Endodermal cell (in vitro differentiated cells): ENCODE measurements at regions not wholly inside any gene's neighbourhood (a gene's known extent, or its start where the extent isn't known, plus 50 kb on each side); places are given as distances from the start of the nearest gene placed in this dataset.

Experiments used
- DNase-seq: peaks from one replicate; pipeline ENCODE4 v3.0.0-alpha.2; 2017
- H3K27ac ChIP-seq: 2 replicates; pipeline ENCODE4 v1.5.1; 2013; ENCODE audit warnings: mild to moderate bottlenecking, low read depth, low read length, moderate library complexity
- H3K27me3 ChIP-seq: 2 replicates; pipeline ENCODE4 v1.6.1; 2013; ENCODE audit warnings: mild to moderate bottlenecking, low read length, moderate library complexity; ENCODE audit not compliant: insufficient read depth, control insufficient read depth, poor library complexity, severe bottlenecking
- H3K36me3 ChIP-seq: 2 replicates; pipeline ENCODE4 v1.7.0; 2013; ENCODE audit warnings: mild to moderate bottlenecking, low read length, moderate library complexity; ENCODE audit not compliant: control insufficient read depth, insufficient read depth
- H3K4me1 ChIP-seq: one replicate; pipeline ENCODE4 v1.7.0; 2013; ENCODE audit warnings: low read length; ENCODE audit not compliant: control insufficient read depth, insufficient read depth
- H3K4me3 ChIP-seq: 2 replicates; pipeline ENCODE4 v1.5.1; 2013; ENCODE audit warnings: mild to moderate bottlenecking, low read length, moderate library complexity
- H3K9ac ChIP-seq: 2 replicates; pipeline ENCODE4 v1.6.1; 2013; ENCODE audit warnings: mild to moderate bottlenecking, low read length, moderate library complexity; ENCODE audit not compliant: poor library complexity, severe bottlenecking; ENCODE audit errors: extremely low read depth
- H3K9me3 ChIP-seq: 2 replicates; pipeline ENCODE4 v1.6.1; 2013; ENCODE audit warnings: mild to moderate bottlenecking, low read length, moderate library complexity; ENCODE audit not compliant: control insufficient read depth
- H3K27ac Mint-ChIP-seq: 2 replicates; pipeline ENCODE4 v1.8.0; 2020; ENCODE audit warnings: mixed read lengths
- H3K27me3 Mint-ChIP-seq: 2 replicates; pipeline ENCODE4 v1.8.0; 2021; ENCODE audit warnings: mild to moderate bottlenecking, mixed read lengths; ENCODE audit not compliant: insufficient read depth
- H3K36me3 Mint-ChIP-seq: 2 replicates; pipeline ENCODE4 v1.8.0; 2020; ENCODE audit warnings: low read depth, mixed read lengths
- H3K4me1 Mint-ChIP-seq: 2 replicates; pipeline ENCODE4 v1.8.0; 2020; ENCODE audit warnings: mixed read lengths
- H3K4me3 Mint-ChIP-seq: 2 replicates; pipeline ENCODE4 v1.8.0; 2020; ENCODE audit warnings: mild to moderate bottlenecking, moderate library complexity, mixed read lengths
- H3K9me3 Mint-ChIP-seq: 2 replicates; pipeline ENCODE4 v1.8.0; 2020; ENCODE audit warnings: mild to moderate bottlenecking, mixed read lengths
- CTCF ChIP-seq: fragments of 200-600 bp; sonication (generic); conservative IDR thresholded peaks from 2 replicates; pipeline ENCODE4 v1.5.0; 2021; ENCODE audit warnings: antibody characterized with exemption, mild to moderate bottlenecking
- WGBS, 2 experiments: methylation state at CpG; one replicate each; pipeline versions ENCODE4 v1.1.5 to v1.1.7; 2013; ENCODE audit warnings: missing lambda C conversion rate in 2 of 2, mixed read lengths in 1 of 2; ENCODE audit not compliant: insufficient coverage in 1 of 2, insufficient read length in 1 of 2; 5-methylcytosine and 5-hydroxymethylcytosine counted together

GRCh38 chr1:87204441-87204840, 124.2 kb upstream of the LMO4 start:
- WGBS, 2 experiments = 95 to 100% methylated on average over 1 to 3 of the region's 3 CpGs
- Histone ChIP-seq H3K4me3 (no peak overlapping the region), H3K36me3 (no peaks in the 10 kb centered on the region), H3K4me1 (no peaks in the 10 kb centered on the region), H3K9ac (no peak overlapping the region), H3K27me3 (peaks cover 16% of the 10 kb centered on the region), H3K27ac (no peak overlapping the region), H3K9me3 (no peaks in the 10 kb centered on the region)
- no peaks in the 10 kb centered on the region for H3K9me3 Mint-ChIP-seq
- no peak for DNase-seq
- H3K27ac Mint-ChIP-seq = no peak overlapping the region
- H3K27me3 Mint-ChIP-seq = peaks cover 14% of the 10 kb centered on the region
- no peaks in the 10 kb centered on the region for H3K36me3 Mint-ChIP-seq
- peaks cover 25% of the 10 kb centered on the region for H3K4me1 Mint-ChIP-seq
- no peak for TF ChIP-seq CTCF
- no peak overlapping the region for H3K4me3 Mint-ChIP-seq

GRCh38 chr1:87204921-87205320, 123.8 kb upstream of the LMO4 start:
- Mint-ChIP-seq H3K36me3 (no peaks in the 10 kb centered on the region), H3K27ac (no peak overlapping the region)

GRCh38 chr1:87206044-87206831, 122.4 kb upstream of the LMO4 start:
- H3K36me3 Mint-ChIP-seq = no peaks in the 10 kb centered on the region
- 92 to 94% methylated on average over 2 to 9 of the region's 9 CpGs for WGBS, 2 experiments

More at GRCh38 chr1:87204921-87205320, 123.8 kb upstream of the LMO4 start:
- no peak for DNase-seq
- WGBS, 2 experiments = 98 to 100% methylated on average over 4 to 7 of the region's 8 CpGs
- Histone ChIP-seq H3K4me1 (no peaks in the 10 kb centered on the region), H3K36me3 (no peaks in the 10 kb centered on the region), H3K4me3 (no peak overlapping the region), H3K9ac (no peak overlapping the region), H3K27me3 (peaks cover 16% of the 10 kb centered on the region), H3K9me3 (no peaks in the 10 kb centered on the region), H3K27ac (no peak overlapping the region)
- Mint-ChIP-seq H3K27me3 (peaks cover 14% of the 10 kb centered on the region), H3K9me3 (no peaks in the 10 kb centered on the region), H3K4me1 (peaks cover 29% of the 10 kb centered on the region), H3K4me3 (no peak overlapping the region)
- TF ChIP-seq CTCF = no peak

More at GRCh38 chr1:87206044-87206831, 122.4 kb upstream of the LMO4 start:
- Mint-ChIP-seq H3K27ac (no peak overlapping the region), H3K4me3 (no peak overlapping the region), H3K27me3 (peaks cover 13% of the 10 kb centered on the region), H3K4me1 (peaks cover 25% of the 10 kb centered on the region), H3K9me3 (no peaks in the 10 kb centered on the region)
- Histone ChIP-seq H3K27ac (no peak overlapping the region), H3K4me3 (no peak overlapping the region), H3K9me3 (no peaks in the 10 kb centered on the region), H3K27me3 (peaks cover 16% of the 10 kb centered on the region), H3K9ac (no peak overlapping the region), H3K4me1 (no peaks in the 10 kb centered on the region), H3K36me3 (no peaks in the 10 kb centered on the region)
- TF ChIP-seq CTCF = no peak
- no peak for DNase-seq
